ENCODE measurements at regions not wholly inside any gene's neighbourhood (a gene's known extent, or its start where the extent isn't known, plus 50 kb on each side); places are given as distances from the start of the nearest gene placed in this dataset.

DNA sequence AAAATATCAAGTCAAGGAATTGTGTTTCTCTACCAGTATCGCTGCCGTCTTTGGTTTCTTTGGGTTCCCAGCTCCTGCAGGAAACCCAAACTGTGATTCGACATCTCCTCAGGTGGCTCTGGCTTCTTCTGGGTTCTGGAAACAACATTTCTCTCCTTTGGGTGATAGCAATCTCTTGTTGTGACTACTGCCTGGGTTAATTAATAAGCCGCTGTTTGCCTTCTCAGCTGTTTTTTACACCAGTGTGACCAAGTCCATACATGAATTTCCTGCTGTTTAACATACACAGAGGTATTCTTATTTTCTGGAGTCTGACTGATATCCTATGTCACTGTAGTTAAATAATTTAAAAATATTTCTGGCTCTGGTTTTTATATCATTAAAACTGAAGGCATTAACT lies 112.5 kb upstream of the DCC start:
- 73 to 82% (median 77%) methylated on average over 4 of the region's 4 CpGs for WGBS, 5 donors

DNA sequence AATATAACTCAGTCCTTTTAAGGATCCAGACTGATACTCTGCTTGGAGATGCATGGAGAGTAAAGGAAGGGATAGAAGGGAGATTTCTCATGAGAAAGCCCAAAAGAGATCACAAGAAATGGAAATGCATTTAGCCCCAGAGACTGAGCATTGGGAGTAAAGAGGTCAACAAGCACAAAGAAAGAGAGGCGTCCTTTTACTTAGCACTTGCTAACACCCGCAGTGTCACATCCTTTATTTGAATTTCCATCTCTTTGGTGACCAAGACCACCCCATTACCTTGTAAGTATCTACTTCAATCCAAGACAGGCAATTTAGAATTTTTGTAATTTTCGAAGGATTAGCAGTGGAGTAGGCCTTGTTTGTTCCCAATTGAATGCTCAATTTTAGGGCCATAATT lies 111.8 kb upstream of the DCC start:
- no peaks in the 10 kb centered on the region for H3K9me3 ChIP-seq
- no peaks in the 10 kb centered on the region for H3K36me3 ChIP-seq
- no peaks in the 10 kb centered on the region for H3K27me3 ChIP-seq
- H3K27ac ChIP-seq = no peak overlapping the region
- H3K4me3 ChIP-seq = no peak overlapping the region
- intact Hi-C loops (cut with DNase I; ENCODE audit: low total_unique reads) = no loop called here
- WGBS, 5 donors = 44 to 63% (median 54%) methylated on average over 3 of the region's 3 CpGs
- no peak for DNase-seq
- TF ChIP-seq EP300 (IDR thresholded peaks at IDR 0.05) (no peak), POLR2AphosphoS5 (IDR thresholded peaks at IDR 0.05) (no peak)
- H3K4me1 ChIP-seq = no peaks in the 10 kb centered on the region

More for the DNA sequence above, 112.5 kb upstream of the DCC start:
- intact Hi-C loops (cut with DNase I; ENCODE audit: low total_unique reads) = no loop called here
- Histone ChIP-seq H3K27ac (no peak overlapping the region), H3K27me3 (no peaks in the 10 kb centered on the region), H3K9me3 (no peaks in the 10 kb centered on the region), H3K4me3 (no peak overlapping the region), H3K4me1 (no peaks in the 10 kb centered on the region), H3K36me3 (no peaks in the 10 kb centered on the region)
- TF ChIP-seq POLR2AphosphoS5 (IDR thresholded peaks at IDR 0.05) = no peak
- TF ChIP-seq EP300 (IDR thresholded peaks at IDR 0.05) = no peak
- peak in 1 of 2 donors; percentile 1 for DNase-seq

DNA sequence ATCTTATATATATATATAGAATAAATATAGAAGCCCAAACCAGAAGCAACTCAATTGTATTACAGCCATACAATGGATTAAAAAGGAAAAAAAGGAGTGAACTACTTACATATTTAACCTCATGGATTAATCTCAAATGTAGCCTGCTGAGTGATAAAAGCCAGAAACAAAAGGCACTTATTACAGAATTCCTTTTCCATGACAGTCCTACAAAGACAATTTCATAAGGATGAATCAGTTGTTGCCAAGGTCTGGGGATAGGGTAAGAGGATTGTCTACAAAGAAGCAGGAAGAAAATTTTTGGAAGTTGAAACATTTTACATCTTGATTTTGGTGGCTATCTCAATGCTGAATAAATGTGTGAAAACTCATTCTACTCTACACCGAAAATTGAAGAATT lies 103.9 kb upstream of the DCC start:
- H3K36me3 ChIP-seq = no peaks in the 10 kb centered on the region

DNA sequence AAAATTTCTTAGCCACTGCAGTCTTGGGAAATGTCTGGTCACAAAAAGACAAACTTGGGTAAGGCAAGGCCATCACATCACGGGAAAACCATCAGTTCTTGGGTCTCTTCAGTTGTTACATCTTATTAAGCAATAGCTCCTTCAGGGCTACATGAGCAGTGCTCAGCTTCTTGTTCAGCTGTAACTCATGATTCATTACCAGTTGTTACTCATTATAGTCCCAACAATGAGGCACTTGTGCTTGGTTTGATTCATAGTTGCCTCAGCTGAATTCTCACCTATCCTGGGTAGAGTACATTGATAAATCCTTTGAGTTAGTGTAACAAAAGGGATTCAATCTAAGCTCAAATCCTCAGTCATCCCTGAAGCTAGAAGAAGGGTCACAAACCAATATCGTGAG lies 102.4 kb upstream of the DCC start:
- TF ChIP-seq POLR2A (IDR thresholded peaks at IDR 0.05) (no peak), POLR2AphosphoS5 (IDR thresholded peaks at IDR 0.05) (no peak), EP300 (IDR thresholded peaks at IDR 0.05) (no peak)
- TF ChIP-seq, protein P1, sequence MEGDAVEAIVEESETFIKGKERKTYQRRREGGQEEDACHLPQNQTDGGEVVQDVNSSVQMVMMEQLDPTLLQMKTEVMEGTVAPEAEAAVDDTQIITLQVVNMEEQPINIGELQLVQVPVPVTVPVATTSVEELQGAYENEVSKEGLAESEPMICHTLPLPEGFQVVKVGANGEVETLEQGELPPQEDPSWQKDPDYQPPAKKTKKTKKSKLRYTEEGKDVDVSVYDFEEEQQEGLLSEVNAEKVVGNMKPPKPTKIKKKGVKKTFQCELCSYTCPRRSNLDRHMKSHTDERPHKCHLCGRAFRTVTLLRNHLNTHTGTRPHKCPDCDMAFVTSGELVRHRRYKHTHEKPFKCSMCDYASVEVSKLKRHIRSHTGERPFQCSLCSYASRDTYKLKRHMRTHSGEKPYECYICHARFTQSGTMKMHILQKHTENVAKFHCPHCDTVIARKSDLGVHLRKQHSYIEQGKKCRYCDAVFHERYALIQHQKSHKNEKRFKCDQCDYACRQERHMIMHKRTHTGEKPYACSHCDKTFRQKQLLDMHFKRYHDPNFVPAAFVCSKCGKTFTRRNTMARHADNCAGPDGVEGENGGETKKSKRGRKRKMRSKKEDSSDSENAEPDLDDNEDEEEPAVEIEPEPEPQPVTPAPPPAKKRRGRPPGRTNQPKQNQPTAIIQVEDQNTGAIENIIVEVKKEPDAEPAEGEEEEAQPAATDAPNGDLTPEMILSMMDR (IDR thresholded peaks at IDR 0.05) = no peak
- H3K9me3 ChIP-seq = no peaks in the 10 kb centered on the region
- no peaks in the 10 kb centered on the region for H3K27me3 ChIP-seq
- H3K4me1 ChIP-seq = no peaks in the 10 kb centered on the region
- DNase-seq = no peak
- WGBS, 5 donors = 77 to 88% (median 85%) methylated on average over 2 of the region's 2 CpGs
- no peak overlapping the region for H3K4me3 ChIP-seq
- H3K27ac ChIP-seq = no peak overlapping the region
- H3K36me3 ChIP-seq = no peaks in the 10 kb centered on the region
- intact Hi-C loops (cut with DNase I; ENCODE audit: low total_unique reads) = no loop called here

More for the DNA sequence above, 103.9 kb upstream of the DCC start:
- no peaks in the 10 kb centered on the region for H3K9me3 ChIP-seq
- H3K4me1 ChIP-seq = no peaks in the 10 kb centered on the region
- 59 to 90% (median 88%) methylated on average over 1 of the region's 1 CpG for WGBS, 5 donors
- DNase-seq = no peak
- H3K4me3 ChIP-seq = no peak overlapping the region
- no peaks in the 10 kb centered on the region for H3K27me3 ChIP-seq
- no peak overlapping the region for H3K27ac ChIP-seq
- intact Hi-C loops (cut with DNase I; ENCODE audit: low total_unique reads) = no loop called here
- TF ChIP-seq, protein P1 (IDR thresholded peaks at IDR 0.05) = no peak
- TF ChIP-seq EP300 (IDR thresholded peaks at IDR 0.05) (no peak), POLR2AphosphoS5 (IDR thresholded peaks at IDR 0.05) (no peak), POLR2A (IDR thresholded peaks at IDR 0.05) (no peak)

DNA sequence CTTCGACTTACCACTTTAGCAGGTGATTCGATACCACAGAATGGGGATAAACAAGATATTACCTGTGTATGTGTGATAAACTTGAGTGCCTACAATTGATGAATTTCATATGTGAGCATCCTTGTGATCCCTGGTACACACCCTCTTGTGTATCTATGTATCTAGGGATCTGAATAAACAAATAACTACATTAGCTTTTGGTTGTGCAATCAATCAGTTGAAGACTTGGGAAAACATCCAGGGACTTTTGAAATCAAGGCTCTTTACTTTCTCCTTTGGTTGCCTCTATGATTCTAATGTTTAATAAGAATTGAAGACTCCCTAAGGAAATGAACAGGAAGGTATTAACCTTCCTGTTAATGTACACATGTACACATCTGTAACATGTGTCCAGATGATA lies 97.3 kb upstream of the DCC start:
- no peak for DNase-seq
- TF ChIP-seq POLR2AphosphoS5 (IDR thresholded peaks at IDR 0.05) (no peak), EP300 (IDR thresholded peaks at IDR 0.05) (no peak), POLR2A (IDR thresholded peaks at IDR 0.05) (no peak)
- TF ChIP-seq, protein P1 (IDR thresholded peaks at IDR 0.05) = no peak
- H3K36me3 ChIP-seq = no peaks in the 10 kb centered on the region
- H3K9me3 ChIP-seq = peaks cover 0 to 11% (median 5%) of the 10 kb centered on the region in 4 donors
- no peak overlapping the region for H3K27ac ChIP-seq
- H3K4me1 ChIP-seq = no peaks in the 10 kb centered on the region
- no peak overlapping the region for H3K4me3 ChIP-seq
- WGBS, 5 donors = 84 to 93% (median 86%) methylated on average over 2 of the region's 2 CpGs
- no peaks in the 10 kb centered on the region for H3K27me3 ChIP-seq
- intact Hi-C loops (cut with DNase I; ENCODE audit: low total_unique reads) = no loop called here

All from stomach (tissue), 8 donors.